ENCODE measurements at regions not wholly inside any gene's neighbourhood (a gene's known extent, or its start where the extent isn't known, plus 50 kb on each side); places are given as distances from the start of the nearest gene placed in this dataset.
"Not testable (repeated sequence)": the region's sequence is repeated elsewhere in the genome, so short reads cannot be mapped to it uniquely, and the experiment has no call there.

DNA sequence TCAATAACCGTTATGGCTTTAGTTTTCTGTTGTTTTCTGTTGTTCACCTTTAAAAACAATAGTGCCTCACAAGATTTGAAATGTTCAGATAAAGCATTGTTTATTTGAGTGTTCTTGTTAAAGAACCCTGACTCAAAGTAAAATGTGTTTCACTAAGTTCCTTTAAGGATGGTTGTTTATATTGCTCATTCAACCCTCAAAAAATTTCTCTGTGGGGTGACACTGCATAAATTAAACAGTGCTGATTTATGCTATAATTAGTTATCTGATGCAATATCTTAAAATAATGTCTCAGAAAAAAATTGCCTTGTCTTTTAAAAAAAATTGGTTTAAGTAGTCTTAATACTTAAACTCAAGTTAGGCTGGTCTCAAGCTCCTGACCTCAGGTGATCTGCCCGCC, 775.1 kb downstream of the FLRT2 start:
- DNase-seq: no peak

DNA sequence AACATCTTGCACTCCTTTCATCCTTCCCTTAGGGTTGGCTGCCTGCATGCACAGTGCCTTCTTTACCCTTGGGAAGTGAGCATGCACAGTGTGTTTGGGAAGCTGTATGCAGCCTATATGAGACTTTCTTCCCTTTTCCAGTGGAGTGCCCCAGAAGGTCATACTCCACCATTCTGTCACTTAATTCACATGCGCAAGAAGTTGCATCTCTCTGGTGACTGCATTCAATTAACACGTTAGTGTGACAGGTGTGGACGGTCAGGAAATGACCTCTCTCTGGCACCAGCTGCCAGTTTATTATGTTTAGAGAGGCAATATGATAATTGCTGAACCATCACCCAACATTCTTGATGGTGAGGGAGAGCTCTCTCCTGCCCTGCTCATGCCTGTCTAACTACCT, 770.0 kb downstream of the FLRT2 start:
- DNase-seq: no peak

DNA sequence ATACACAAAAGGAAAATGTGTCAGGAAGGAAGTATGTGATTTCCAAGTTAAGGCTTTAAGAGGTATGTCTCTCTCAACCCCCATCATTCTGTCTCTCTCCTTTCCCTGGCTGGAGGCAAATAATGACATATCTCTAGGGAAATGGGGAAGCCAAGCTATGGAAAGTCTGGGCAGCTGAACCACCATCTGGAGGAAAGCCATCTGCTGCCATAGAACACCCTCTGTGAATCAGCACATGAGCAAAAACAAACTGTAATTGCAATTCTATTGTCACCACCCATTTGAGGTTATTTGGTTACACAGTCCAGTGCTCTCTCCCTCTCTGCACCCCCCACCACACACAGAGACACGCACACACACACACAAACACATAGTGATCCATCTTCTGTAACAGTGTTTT, 766.2 kb downstream of the FLRT2 start:
- DNase-seq: no peak

DNA sequence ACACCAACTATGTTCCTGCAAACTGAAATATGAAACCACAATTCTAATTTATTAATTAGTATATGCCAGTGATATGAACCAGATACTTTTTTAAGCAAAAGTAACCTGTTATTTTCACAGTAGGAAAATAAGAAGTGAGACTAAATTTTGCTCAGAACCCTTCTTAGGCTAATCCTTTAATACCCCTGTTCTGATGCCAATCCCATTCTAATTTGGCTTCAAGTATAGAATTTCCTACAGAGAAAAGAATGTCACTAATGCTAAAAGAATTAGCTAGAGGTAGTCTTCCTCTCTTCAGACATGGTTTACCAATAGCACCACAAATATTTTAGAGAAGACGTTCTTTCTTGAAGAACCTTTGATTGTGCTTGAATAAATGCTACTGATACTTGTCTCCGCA, 758.4 kb downstream of the FLRT2 start:
- no peak for DNase-seq

DNA sequence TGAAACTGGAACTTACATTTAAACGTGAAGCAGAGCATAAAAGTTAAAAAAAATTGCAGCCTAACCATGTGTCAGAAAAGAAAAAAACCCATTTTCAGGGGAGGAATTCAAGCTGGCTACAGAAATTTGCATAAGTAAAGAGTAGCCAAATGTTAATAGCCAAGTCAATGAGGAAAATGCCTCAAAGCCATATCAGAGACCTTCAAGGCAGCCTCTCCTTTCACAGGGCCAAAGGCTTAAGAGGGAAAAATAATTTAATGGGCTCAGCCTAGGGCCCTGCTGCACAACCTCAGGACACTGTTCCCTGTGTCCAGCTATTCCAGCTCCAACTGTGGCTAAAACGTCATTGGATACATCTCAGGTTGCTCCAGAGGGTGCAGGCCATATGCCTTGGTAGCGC, 749.5 kb downstream of the FLRT2 start:
- DNase-seq: no peak

DNA sequence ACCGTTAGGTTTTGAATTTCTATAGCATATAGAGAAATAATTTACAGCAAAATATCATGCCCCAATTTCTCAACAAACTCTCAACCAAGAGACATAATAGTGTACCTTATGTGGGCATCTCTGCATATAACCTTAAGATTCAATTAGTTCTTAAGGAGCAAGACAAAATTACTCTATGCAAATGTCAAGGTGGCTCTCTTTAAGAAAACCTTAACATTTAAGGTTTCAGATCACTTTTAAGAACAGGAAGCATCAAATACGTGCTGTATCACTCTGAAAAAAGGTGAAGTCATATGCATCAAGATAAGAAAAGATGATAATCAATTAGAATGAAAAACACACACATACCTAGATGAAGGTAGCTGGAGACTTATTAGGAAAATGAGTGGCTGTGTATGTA, 728.0 kb downstream of the FLRT2 start:
- no peak for DNase-seq

DNA sequence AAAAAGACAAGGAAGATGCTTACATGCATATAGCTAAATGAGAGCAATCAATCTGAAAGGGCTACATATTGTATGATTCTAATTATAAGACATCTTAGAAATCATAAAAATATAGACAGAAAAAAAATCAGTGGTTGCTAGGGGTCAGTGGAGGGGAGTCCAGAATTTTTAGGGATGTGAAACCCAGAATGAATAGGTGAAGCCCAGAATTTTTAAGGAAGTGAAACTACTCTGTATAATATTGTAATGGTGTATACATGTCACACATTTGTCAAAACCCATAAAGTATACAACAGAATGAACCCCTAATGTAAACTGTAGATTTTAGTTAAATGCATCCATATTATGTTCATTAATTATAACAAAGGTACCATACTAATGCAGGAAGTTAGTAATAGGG, 713.2 kb downstream of the FLRT2 start:
- no peak for DNase-seq

DNA sequence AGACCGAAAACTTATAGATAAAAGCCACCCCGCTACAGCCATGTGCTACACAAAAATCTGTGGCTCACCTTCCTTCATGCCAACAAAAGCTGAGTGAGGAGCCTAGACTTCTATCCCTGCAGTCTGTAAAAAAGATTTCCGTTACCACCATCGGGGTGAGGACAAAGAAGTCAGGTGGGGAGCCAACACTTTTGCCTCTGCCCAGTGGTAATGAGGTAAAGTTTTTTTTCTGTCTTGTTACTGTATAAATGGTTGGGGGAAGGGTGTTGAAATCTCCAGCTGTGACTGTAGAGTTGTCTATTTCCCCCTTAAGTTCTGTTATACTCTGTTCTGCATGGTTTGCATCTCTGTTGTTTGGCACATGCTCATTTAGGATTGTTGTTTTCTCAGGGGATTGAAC, 707.8 kb downstream of the FLRT2 start:
- no peak for DNase-seq

DNA sequence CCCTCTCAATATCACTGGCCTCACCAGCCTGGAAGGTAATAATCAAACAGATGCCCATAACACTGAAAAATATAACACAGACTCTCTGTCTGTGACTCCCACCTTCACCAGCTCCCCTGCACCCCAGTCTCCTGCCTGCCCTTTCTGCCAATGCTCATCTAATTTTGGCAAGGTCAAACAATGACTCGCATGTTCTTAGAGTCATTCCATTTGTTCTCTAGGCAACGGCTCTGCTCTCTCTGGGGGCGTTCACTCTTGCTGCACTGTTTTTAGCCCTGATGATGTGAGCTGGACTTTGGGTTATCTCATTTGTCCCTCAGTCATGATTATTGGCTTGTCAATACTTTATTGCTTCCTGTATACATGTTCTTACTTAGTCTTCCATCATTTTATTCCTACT, 691.8 kb downstream of the FLRT2 start:
- DNase-seq: no peak

DNA sequence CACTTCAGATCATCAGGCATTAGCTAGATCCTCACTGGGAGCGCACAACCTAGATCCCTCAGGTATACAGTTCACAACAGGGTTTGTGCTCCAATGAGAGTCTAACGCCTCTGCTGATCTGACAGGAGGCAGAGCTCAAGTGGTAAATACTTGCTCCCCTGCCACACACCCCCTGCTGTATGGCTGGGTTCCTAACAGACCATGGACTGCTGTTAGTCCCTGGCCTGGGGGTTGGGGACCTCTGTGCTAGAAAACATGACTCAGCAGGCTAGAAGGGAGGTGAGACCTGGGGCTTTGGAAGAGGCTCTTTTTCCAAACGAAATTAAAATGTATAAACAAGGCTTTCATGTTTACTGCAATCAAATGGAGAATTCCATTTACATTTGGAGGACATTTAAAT, 691.1 kb downstream of the FLRT2 start:
- no peak for DNase-seq

DNA sequence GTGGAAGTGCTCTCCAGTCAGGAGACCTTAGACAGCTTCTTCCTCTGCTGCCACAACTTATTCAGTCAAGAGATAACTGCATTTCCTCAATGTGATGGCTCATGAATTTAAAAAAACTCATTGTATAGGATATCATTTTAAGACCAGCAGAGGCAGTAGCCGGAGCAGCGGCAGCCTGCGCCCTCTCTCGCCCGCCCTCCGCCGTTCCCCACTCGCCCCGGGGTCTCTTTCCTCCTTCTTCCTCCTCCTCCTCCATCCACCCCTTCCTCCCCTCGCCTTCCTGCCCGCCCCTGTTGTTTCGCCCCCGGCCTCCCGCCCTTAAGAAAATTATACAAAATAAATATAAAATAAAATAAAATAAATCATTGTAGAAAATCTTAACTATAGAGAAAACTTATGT, 687.6 kb downstream of the FLRT2 start:
- DNase-seq: no peak

DNA sequence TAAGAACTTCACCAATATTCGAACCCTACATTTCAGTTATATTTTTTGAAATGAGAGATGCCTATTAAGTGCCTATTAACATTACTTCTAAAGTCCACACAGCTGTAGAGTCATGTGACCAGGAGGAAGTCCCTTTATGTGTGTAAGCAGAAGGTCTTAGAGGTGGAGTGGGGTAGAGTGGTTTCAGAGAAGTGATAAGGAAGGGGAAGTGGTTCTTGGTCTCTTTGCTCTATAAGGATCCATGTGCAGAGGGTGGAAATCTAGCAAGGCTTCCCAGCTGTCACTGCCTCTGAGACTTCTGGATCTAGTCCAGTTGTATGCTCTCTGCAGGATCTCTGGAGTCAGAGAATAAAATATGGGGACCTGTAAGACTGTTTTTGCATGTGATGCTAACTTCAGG, 673.9 kb downstream of the FLRT2 start:
- DNase-seq: no peak

DNA sequence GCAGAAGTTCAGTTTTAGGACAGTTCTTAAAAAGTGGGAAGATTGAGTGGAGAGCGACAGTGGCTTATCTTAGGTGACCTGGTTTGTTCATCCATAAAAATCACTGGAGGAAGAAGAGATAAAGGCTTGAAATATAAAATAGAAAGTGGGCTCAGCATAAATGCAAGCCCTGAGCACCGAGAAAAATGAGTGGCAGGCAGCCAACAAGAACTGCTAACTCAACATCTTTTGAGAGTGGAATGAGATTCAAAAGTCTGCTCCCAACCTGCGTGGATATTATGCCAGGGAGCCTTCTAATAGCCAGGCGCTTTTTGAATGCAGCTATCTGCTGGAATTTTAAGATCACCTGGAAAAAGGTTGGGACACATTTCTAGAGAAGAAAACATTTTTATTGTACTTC, 666.5 kb downstream of the FLRT2 start:
- DNase-seq: no peak

DNA sequence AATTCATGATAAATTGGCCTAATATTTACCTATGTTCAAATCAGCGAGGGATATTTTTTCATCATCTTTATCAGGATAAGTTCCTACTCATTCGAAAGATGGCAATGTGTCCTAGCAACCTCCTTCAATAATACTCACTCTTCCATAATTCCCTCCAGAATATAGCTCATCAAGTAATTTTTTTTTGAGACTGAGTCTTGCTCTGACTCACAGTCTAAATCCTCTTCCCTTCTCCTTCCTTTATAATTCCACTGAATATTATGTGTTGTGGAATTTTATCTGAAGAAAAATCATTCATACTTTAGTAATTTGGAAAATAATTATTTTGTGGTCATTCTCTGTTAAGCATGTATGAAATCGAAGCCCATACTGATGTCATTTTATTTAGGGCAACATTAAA, 663.8 kb downstream of the FLRT2 start:
- no peak for DNase-seq

DNA sequence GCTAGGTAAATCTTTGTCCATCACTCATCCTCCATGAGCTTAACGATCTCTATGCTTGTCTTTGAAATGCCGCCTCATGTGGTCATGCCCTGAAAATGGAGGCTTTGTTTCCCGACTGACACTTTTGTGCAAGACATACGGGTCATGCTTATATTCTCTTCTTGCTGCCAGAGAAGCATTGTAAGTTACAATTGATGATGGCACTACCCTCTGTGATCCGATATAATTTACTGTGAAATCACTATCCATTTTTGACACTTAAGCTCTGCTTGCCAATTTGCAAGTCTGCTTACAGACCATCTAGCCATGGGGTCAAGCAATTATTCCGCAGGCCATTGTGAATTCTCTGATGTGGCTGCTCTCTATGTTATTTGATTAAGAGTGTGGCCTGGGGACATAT, 650.0 kb downstream of the FLRT2 start:
- no peak for DNase-seq

DNA sequence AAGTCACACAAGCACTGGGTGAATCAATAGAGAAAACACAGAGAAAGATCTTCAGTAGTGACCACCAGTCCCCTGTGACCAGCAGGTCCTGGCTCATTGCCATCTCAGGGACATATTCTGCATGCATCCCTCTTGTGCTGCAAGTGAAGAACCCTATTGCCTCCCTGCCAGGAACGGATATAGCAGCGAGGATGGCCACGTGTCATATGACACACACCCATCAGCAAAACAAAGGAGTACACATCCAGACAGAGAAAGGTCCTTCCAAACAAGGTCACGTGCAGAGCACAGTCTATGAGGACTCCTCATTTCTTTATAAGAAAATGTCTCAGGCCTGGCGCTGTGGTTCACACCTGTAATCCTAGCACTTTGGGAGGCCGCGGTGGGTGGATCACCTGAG, 638.4 kb downstream of the FLRT2 start:
- no peak for DNase-seq

DNA sequence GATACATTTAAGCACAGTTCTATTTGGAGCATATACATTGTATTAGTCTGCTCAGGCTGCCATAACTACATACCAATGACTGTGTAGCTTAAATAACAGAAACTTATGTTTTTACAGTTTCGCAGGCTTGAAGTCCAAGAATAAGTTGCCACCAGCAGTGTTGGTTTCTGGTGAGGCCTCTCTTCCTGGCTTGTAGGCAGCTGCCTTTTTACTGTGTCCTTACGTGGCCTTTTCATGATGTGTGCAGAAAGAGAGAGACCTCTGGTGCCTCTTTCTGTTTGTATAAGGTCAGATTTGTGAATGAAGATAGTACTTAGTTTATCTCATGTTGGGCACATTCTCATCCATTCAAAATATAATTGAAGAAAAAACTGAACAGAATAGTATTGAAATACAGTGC, 636.6 kb downstream of the FLRT2 start:
- DNase-seq: no peak

DNA sequence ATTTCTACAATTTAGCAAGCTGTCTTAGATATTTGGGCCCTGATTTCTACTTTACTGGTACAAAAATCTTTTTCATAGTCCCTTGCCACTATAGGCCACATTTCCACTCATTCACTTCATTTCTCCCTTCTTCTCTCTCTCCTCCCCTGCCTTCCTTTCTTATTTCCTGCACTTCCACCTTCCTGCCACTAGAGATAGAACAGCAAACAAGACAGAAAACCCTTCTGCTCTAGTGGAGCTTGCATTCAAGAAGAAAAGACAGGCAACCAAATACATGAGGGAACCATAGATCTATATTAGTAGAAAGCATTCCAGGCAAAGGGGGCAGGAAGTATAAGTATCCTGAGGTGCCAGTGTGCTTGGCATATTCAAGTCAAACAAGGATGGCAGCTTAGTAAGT, 623.5 kb downstream of the FLRT2 start:
- no peak for DNase-seq

DNA sequence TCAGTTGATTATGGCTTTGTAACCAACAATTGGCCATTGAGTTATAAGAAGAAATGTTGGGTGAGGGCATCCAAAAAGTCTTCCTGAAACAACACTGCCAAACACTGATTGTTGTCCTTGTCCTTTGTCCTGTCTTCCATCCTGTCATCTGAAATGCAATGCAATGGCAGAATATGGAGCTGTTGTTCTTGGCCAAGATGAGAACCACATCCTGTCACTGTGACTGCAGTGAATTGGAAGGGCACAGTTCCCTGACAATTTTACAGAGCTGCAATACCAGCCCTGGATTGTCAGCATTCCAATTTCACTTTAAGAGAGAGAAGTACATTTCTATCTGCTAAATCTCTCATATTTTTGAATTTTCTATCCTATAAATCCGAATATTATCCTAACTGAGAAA, 613.3 kb downstream of the FLRT2 start:
- no peak for DNase-seq

DNA sequence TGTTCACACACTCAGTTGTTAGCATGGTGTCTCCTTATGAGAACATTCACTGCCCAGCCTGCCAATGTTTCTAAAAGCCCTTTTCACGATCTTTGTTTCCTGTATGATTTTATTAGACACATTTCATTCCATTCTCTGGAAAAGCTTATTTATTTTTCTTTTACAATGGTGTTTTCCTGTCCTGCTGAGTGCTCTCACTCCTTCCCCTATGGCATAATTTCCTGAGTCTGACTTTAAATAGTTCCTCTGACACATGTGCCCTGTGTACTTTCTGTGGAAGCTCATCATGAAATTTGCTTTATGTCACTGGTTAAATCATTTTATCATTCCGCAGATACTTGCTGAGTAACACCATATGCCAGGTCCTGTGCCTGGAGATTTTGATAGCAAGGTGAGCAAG, 612.0 kb downstream of the FLRT2 start:
- DNase-seq: no peak

DNA sequence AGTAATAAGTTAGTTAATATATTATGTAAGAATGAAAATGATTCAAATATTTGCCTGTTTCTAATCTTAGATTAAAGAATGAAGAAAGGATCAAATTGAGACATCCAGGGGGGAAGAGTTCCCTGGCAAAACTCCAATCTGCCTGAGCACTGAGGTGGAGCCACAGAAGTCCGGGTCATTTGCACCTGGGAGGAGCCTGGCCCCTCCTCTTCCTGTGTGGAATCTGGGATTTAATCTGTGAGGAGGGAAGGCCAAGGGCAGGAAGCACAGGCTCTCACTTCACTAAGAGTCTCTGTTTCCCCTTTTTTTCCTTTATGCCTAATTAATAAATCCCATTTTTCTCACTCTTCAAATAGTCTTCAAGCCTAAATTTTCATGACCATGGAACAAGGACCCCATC, 599.5 kb downstream of the FLRT2 start:
- no peak for DNase-seq

DNA sequence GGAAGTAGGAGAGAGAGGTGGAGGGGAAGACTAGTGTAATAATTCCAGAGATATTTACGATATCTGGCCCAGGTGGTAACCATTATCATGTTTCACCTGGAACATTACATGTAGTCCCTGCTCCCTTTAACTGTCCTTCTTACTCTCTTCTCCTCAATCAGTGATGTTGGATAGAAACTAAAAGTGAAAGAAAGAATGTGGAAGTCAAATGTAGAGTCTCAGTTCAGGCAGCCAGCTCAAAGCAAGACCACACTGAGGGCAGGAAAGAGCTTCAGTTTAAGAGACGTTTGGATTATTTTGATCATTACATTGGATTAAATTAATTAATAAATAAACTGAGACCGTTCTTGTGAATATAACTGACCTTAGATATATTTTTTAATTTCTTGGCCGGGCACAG, 594.4 kb downstream of the FLRT2 start:
- no peak for DNase-seq

DNA sequence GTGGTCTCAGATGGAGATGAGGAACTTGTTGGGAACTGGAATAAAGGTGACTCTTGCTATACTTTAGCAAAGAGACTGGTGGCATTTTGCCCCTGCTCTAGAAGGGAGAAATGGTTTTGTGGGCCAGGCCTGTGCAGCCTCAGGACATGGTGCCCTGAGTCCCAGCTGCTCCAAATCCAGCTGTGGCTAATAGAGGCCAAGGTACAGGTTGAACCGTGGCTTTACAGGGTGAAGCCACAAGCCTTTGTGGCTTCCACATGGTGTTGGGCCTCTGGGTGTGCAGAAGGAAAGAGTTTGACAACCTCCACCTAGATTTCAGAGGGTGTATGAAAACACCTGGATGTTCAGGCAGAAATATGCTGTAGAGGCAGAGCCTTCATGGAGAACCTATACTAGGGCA, 586.0 kb downstream of the FLRT2 start:
- DNase-seq: no peak

DNA sequence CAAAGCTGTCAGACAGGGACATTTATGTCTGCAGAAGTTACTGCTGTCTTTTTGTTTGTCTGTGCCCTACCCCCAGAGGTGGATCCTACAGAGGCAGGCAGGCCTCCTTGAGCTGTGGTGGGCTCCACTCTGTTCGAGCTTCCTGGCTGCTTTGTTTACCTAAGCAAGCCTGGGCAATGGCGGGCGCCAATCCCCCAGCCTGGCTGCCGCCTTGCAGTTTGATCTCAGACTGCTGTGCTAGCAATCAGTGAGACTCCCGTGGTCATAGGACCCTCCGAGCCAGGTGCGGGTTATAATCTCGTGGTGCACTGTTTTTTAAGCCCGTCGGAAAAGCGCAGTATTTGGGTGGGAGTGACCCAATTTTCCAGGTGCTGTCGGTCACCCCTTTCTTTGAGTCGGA, 580.9 kb downstream of the FLRT2 start:
- not testable (repeated sequence) for DNase-seq

DNA sequence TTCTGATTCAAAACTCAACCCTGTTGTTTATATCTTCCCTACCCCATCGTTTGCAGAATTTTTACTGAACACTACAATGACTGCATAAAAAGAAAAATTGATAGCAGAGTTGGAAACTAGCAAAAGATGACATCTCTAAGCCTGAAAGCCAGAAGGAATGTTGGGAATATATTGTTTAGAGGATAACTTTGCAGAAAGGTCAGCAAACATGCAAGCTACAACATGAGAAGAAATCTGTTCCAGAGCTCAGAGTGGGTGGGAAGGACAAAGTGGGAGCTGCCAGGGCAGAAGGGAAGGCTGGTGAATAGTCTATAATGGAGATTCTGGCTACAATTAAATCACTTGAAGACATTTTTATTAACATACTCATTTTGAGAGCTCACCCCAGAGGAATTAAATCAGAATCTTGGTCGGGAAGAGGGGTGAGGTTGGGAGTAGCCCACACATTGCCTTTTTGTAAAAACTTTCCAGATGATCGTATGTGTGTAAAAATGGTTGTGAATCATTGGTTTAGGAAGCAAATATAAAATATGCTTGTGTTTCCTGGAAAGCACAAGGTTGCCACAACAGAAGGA, 574.8 kb downstream of the FLRT2 start:
- no peak for DNase-seq

DNA sequence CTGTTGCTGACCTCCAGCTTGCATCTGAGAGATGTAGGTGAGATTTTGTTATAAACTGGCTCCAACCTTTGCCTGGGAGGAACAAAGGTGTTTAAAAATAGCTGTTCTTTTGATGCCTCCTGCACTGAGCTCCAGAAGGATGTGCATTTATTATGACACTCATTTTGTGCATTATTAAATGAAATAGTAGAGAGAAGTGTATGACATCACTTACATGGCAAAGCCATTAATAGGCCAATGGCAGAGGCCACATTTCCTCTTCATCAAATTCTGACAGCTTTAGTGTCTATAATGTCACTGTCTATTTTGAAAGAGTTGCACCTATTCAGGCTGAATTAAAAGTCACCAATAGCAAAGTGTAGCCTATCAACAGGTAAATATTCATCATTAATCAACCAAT, 564.6 kb downstream of the FLRT2 start:
- DNase-seq: no peak
